ENCODE measurements at regions not wholly inside any gene's neighbourhood (a gene's known extent, or its start where the extent isn't known, plus 50 kb on each side); places are given as distances from the start of the nearest gene placed in this dataset.

- TF ChIP-seq CTCF (IDR thresholded peaks at IDR 0.05) (no peak), POLR2A (IDR thresholded peaks at IDR 0.05) (no peak)
Measured at GRCh38 chr5:3789519-3790193, 194.0 kb downstream of the IRX1 start.
